ENCODE measurements at regions not wholly inside any gene's neighbourhood (a gene's known extent, or its start where the extent isn't known, plus 50 kb on each side); places are given as distances from the start of the nearest gene placed in this dataset.

DNA sequence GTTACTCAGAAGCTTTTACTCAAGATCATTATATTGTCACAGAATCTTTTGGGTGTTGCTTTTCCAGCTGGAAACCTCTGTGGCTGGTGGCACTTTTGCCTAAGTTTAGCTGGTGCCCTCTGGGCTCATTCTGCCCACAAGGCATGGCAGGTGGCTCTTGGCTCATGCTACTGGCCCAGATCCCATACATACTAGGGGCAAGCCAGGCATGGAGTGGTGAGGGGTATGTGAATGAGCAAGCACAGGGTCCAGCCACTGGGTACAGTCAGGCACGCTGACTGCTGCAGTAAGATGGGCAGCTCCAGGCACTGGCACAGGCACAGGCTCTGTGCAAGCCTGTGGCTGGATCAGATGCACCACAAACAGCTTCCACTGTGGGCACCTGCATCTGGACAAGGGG is 375.0 kb upstream of the SEMA3C start:
- TF ChIP-seq, protein P1, sequence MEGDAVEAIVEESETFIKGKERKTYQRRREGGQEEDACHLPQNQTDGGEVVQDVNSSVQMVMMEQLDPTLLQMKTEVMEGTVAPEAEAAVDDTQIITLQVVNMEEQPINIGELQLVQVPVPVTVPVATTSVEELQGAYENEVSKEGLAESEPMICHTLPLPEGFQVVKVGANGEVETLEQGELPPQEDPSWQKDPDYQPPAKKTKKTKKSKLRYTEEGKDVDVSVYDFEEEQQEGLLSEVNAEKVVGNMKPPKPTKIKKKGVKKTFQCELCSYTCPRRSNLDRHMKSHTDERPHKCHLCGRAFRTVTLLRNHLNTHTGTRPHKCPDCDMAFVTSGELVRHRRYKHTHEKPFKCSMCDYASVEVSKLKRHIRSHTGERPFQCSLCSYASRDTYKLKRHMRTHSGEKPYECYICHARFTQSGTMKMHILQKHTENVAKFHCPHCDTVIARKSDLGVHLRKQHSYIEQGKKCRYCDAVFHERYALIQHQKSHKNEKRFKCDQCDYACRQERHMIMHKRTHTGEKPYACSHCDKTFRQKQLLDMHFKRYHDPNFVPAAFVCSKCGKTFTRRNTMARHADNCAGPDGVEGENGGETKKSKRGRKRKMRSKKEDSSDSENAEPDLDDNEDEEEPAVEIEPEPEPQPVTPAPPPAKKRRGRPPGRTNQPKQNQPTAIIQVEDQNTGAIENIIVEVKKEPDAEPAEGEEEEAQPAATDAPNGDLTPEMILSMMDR (conservative IDR thresholded peaks at IDR 0.05; ENCODE audit: low read length) = no peak
- no peak for TF ChIP-seq EZH2phosphoT487 (IDR thresholded peaks at IDR 0.05; ENCODE audit: borderline replicate concordance)
